SHP77 treated with DMSO at 0.1 percent for 48 hours (cell line): ENCODE measurements at regions not wholly inside any gene's neighbourhood (a gene's known extent, or its start where the extent isn't known, plus 50 kb on each side); places are given as distances from the start of the nearest gene placed in this dataset.

Source experiments
- DNase-seq: peaks from one replicate; lab custom pipeline; 2025; lab: John Stamatoyannopoulos, UW

- no peak for DNase-seq
Measured at GRCh38 chr6:170232186-170233002, 58.5 kb downstream of the DLL1 start.

- DNase-seq: no peak
Measured at GRCh38 chr6:170231293-170232185, 59.3 kb downstream of the DLL1 start.

DNA sequence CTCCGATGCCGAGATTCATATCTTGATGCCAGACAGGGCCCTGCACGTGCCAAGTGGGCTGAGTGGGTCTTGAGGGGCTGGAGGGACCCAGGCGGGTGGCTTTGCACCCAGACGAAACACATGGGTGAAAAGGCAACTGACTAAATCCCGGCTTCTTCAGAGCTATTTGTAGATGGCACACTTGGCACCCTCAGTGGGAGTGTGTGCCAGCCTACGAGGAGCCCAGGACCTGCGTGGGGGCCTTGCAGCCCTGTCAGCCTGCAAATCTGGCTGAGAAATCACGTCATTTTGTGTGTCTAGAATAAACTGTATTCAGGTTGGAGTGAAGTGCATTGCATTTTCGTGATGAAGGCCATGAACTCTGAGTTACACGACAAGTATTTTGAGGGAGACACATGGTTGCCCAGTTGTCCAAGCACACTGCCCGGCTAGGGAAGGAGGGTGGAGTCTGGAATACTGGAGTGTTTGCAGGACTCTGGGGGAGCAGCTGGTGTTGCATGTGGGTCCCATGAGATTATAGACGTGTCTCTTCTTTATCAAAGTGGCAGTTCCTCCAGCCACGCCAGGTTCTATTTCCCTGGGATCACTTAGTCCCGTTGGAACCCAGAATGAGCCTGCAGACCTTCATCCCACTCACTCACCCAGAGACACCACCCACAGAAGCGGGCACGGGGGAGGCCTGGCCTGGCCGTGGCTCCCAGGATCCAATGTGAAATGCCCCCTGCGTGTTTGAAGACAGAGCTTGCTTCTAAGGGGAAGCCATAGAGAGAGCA lies 60.2 kb downstream of the DLL1 start:
- no peak for DNase-seq

GRCh38 chr6:170229851-170230519 lies 60.9 kb downstream of the DLL1 start:
- DNase-seq: no peak

GRCh38 chr6:170229396-170229795 lies 61.5 kb downstream of the DLL1 start:
- no peak for DNase-seq

DNA sequence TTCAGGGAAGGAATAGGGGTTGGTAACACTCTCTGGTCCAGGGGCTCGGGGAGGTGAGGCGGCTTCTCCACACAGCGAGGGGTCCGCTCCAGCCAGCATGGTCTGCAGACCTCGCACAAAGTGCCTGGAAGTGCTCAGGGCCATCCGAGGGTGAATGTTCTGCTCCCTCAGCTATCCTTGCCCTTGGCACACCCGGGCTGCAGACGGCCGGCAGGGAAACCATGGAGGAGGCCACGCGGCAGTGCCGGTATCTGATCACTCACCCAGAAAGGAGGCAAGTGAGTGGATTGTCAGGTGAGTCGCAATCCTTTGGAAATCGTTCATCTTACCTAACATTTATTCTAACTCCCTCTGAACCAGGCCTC lies 62.0 kb downstream of the DLL1 start:
- no peak for DNase-seq

DNA sequence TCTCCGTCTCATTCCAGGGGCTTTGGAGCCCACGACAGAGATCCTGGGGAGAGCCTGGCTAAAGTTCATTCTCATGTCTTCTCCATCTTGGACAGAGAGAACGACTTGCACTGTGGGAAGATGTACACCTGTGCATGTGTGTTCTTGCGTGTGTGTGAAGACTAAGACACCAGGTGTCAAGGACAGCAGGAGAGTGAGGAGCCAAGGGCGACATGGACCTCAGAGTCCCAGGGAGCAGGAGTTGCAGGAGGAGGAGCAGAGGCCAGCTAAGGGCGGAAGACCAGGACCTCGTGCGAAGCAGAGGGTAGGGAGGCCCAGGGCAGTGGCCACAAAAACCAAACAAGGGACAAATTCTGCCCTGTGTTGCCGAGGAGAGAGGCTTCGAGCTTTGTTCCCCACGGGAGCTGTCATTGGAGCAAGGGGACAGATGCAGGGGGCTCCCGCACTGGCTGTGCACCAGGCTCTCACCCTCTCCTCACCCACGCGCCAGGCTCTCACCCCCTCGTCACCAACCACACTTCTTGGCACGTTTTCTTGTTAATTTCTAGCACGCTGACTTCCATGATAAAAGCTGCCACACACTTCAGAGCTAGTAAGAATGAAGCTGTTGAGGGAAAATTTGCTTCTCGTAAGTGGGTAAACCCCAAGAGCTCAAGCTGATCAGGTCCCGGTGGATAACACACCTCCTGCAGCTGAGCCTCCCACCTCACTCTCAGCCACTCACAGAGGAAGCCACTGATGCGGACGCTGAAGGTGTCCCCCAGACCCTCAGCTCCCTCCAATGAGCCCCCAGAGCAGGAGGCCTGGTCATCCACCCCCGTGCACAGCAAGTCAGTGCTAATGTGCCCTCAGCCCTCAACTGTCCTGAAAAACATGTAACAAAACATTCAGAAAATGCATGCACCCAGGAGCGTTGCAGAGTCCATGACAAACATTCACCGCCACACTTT lies 62.6 kb downstream of the DLL1 start:
- no peak for DNase-seq

GRCh38 chr6:170227521-170227983 lies 63.3 kb downstream of the DLL1 start:
- DNase-seq: no peak

- DNase-seq: no peak
Measured at GRCh38 chr6:170226647-170227046, 64.2 kb downstream of the DLL1 start.

DNA sequence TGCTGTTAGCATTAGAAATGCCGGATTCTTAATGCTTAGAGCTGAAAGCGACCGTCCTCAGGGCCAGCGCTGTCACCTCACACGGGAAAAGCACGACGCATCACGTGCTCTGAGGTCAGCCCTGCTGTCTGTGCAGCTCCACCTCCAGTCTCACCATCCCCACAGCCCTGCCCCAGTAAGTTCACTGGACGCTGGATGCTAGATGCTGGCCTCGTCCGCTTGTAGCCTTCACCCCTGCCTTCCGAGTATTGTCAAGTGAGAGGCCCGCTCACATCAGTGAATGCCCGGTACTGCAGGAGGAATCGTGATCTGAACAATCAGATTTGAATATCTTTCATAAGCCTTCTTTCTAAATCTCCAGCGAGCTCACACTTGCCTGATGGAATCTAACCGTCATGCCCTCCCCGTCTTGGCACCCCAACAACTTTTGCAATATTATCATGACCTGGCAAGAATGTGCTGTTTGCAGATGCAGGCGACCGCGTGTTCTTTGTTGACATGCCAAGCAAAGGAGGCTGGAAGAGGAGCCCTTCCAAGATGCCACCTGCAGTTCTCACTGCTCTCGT lies 64.9 kb downstream of the DLL1 start:
- no peak for DNase-seq

DNA sequence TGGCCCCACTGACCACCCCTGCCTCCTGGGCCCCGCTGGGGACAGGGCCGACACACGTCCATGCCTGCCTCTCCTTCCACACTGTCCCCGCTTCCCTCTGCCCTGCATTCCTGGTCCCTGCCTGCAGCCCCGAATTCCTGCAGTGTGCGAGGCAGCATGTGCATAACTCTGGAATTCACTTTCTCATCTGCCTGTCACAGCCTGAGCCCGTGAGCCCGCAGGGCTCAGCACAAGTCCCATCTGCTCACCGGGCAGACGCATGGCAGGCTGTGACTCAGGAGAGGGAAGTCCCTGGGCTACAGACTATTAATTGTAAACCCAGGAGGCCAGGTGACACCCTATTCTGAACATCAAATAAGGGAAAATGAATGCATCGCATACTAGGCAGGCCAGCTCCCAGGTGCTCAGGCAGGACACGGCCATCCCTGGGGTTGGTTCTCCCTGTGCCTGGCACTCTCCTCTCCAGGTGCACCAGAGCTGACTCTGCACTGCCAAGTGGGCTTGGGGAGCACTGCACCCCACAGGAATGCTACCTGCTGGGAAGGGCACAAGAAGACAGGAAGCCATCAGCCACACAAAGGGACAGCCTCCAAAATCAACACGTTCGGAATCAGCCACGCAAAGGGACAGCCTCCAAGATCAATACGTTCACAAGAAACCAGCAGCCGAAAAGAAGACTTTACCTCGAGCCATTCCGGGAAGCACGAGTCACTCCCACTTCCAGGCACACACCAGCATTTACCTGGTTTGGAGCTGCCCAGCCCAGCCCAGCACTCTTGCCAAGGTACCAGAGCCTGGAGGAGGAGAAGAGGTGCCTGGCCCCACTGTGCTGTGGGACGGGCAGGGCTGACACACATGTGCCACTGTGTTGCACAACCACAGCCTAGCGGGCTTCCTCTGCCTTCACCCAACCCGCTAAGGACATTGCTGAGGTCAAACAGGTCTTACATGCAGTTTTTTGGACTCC lies 65.9 kb downstream of the DLL1 start:
- no peak for DNase-seq

GRCh38 chr6:170223718-170224693 lies 66.9 kb downstream of the DLL1 start:
- no peak for DNase-seq

DNA sequence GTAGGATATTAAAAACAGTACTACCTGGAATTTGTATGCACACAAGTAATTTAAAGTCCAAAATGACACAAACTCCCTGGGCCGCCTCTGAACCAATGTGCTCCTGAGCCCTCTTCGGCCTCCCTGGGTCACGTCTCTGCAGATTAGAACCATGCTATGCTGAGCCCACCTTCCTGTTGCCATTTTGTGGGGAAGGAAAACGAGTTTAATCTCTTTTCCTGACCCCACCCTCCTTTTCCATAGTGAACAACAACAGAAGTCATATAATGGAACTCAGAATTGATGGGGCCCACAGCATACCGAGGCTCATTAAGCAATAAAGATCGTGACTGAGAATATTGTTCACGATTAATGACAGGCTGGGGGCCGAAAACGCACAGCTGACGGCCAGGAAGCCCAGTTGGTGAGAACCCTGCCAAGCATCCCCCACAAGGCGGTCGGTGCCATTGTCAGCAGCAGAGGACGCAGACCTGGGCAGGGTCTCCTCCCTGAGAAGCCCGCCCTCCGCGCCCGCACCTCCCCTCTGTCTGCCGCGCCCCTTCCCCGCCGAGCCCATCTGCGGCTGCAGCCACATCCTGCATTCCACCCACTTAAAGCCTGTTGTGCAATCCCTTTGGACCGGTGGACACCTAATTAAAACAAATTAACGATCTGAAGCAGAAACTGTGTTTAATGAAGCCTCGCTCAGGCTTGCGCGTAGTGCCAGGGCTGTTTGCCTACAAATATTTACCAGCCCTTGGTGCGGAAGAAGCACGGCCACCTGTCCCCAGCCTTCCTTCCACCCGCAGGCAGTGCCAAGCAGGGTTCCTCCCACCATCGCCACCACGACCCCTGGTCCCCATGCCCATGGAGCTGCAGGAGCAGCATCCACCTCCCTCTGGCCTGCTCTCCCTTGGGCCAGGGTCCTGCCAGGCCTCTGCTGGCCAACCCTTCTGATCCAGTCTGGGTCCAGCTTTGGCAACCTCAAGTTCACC lies 68.1 kb downstream of the DLL1 start:
- DNase-seq: peak; percentile 49

- no peak for DNase-seq
Measured at GRCh38 chr6:170221753-170222400, 69.0 kb downstream of the DLL1 start.

DNA sequence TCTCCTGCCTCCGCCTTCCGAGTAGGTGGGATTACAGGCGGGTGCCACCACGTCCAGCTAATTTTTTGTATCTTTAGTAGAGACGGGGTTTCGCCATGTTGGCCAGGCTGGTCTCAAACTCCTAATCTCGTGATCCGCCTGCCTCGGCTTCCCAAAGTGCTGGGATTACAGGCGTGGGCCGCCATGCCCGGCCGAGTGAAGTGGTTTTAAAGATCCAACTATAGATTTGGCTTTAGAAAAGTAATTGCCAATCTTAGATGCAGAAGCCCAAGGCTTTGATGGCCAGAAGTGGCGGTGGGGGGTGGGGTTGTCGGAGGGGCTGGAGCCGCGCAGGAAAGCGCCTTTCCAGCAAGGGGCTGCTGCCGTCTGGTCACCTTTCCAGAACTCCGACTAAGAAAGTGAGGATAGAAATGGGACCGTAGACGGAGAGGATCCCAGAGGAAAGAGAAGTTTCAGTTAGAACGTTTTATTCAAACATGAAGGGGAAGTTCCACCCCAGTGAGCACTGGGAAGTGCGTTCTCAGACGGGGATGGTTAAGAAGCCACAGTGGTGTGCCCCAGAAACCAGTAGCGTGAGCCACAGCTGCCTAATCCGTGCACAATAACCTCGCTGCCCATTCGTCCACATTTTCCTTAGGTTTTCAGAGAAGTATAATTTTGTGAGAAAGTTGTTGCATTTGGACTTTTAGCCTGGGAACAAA lies 69.7 kb downstream of the DLL1 start:
- DNase-seq: no peak
